Stomach (tissue), 4 donors: ENCODE measurements at regions not wholly inside any gene's neighbourhood (a gene's known extent, or its start where the extent isn't known, plus 50 kb on each side); places are given as distances from the start of the nearest gene placed in this dataset.

ENCODE experiments used
- CTCF ChIP-seq, 7 experiments: fragments of 450-650 bp in 4 of 7; fragments of 200-600 bp in 3 of 7; sonication (generic) in 3 of 7; IDR thresholded peaks; one replicate each; pipeline ENCODE4 v1.5.1; 2016 to 2019; ENCODE audit warnings: antibody characterized with exemption in 7 of 7, control low read depth in 2 of 7, mild to moderate bottlenecking in 1 of 7
- EP300 ChIP-seq: sonication (generic); formaldehyde crosslinking; IDR thresholded peaks from one replicate; pipeline ENCODE4 v1.6.1; 2017; ENCODE audit warnings: antibody characterized with exemption
- POLR2A ChIP-seq, 4 donors: fragments of 450-650 bp; IDR thresholded peaks; one replicate each; pipeline ENCODE4 v1.6.1; 2016; ENCODE audit warnings: antibody characterized with exemption in 4 of 4, control low read depth in 2 of 4, mild to moderate bottlenecking in 1 of 4, moderate library complexity in 1 of 4
- POLR2AphosphoS5 ChIP-seq, 3 donors: sonication (generic); formaldehyde crosslinking; IDR thresholded peaks; one replicate each; pipeline ENCODE4 v1.6.1; 2016; ENCODE audit warnings: antibody characterized with exemption in 3 of 3

- TF ChIP-seq POLR2A (IDR thresholded peaks at IDR 0.05), result no peak
- no peak for TF ChIP-seq CTCF (IDR thresholded peaks at IDR 0.05)
- no peak for TF ChIP-seq POLR2AphosphoS5 (IDR thresholded peaks at IDR 0.05)
- no peak for TF ChIP-seq EP300
Measured at GRCh38 chr7:32250003-32250402, 179.8 kb upstream of the PDE1C start.
